ENCODE measurements at regions not wholly inside any gene's neighbourhood (a gene's known extent, or its start where the extent isn't known, plus 50 kb on each side); places are given as distances from the start of the nearest gene placed in this dataset.

- no peak for DNase-seq
Measured at GRCh38 chr6:15715060-15715459, 52.2 kb upstream of the DTNBP1 start.

GRCh38 chr6:15714658-15715057 lies 51.8 kb upstream of the DTNBP1 start:
- no peak for DNase-seq

GRCh38 chr6:15713325-15713724 lies 50.5 kb upstream of the DTNBP1 start:
- DNase-seq, result no peak

GRCh38 chr6:15712797-15713196 lies 50.0 kb upstream of the DTNBP1 start:
- DNase-seq, result no peak

Data from NCI-H1092 treated with DMSO at 0.1 percent for 48 hours (cell line).